ENCODE measurements at regions not wholly inside any gene's neighbourhood (a gene's known extent, or its start where the extent isn't known, plus 50 kb on each side); places are given as distances from the start of the nearest gene placed in this dataset.

GRCh38 chr2:108161298-108161697 is 78.5 kb upstream of the SULT1C3 start:
- Histone ChIP-seq H3K9me3 (no peaks in the 10 kb centered on the region), H3K4me1 (no peaks in the 10 kb centered on the region), H3K27me3 (peaks cover 3% of the 10 kb centered on the region), H3K36me3 (no peaks in the 10 kb centered on the region), H3K4me3 (no peak overlapping the region), H3K27ac (no peak overlapping the region)
- no peak for TF ChIP-seq CTCF (IDR thresholded peaks at IDR 0.05)
- no peak for TF ChIP-seq POLR2AphosphoS5 (IDR thresholded peaks at IDR 0.05)
- no peak for TF ChIP-seq EP300 (IDR thresholded peaks at IDR 0.05)
- 89% methylated on average over 1 of the region's 1 CpG for WGBS
- no peak for DNase-seq (ENCODE audit: low spot score in 2 of 2)

- H3K27me3 ChIP-seq, result peaks cover 3% of the 10 kb centered on the region
- TF ChIP-seq POLR2AphosphoS5 (IDR thresholded peaks at IDR 0.05), result no peak
- TF ChIP-seq POLR2A (IDR thresholded peaks at IDR 0.05), result no peak
- no peak for TF ChIP-seq EP300 (IDR thresholded peaks at IDR 0.05)
- TF ChIP-seq CTCF (IDR thresholded peaks at IDR 0.05), result no peak
- DNase-seq (ENCODE audit: low spot score in 2 of 2), result no peak
- H3K36me3 ChIP-seq, result no peaks in the 10 kb centered on the region
- no peaks in the 10 kb centered on the region for H3K4me1 ChIP-seq
- H3K9me3 ChIP-seq, result no peaks in the 10 kb centered on the region
- H3K27ac ChIP-seq, result no peak overlapping the region
- no peak overlapping the region for H3K4me3 ChIP-seq
- WGBS, result 81% methylated on average over 2 of the region's 2 CpGs
These were observed 75.5 kb upstream of the SULT1C3 start for GRCh38 chr2:108164318-108164717.

- no peak for DNase-seq (ENCODE audit: low spot score in 2 of 2)
- no peaks in the 10 kb centered on the region for H3K36me3 ChIP-seq
- 48% methylated on average over 4 of the region's 4 CpGs for WGBS
- no peaks in the 10 kb centered on the region for H3K4me1 ChIP-seq
- no peak overlapping the region for H3K27ac ChIP-seq
- no peak overlapping the region for H3K4me3 ChIP-seq
- TF ChIP-seq POLR2AphosphoS5 (IDR thresholded peaks at IDR 0.05) (no peak), POLR2A (IDR thresholded peaks at IDR 0.05) (no peak), EP300 (IDR thresholded peaks at IDR 0.05) (no peak), CTCF (IDR thresholded peaks at IDR 0.05) (no peak)
- H3K27me3 ChIP-seq, result peaks cover 3% of the 10 kb centered on the region
- H3K9me3 ChIP-seq, result no peaks in the 10 kb centered on the region
These were observed 74.0 kb upstream of the SULT1C3 start for GRCh38 chr2:108165729-108166128.

GRCh38 chr2:108167699-108168098 is 72.1 kb upstream of the SULT1C3 start:
- Histone ChIP-seq H3K27ac (no peak overlapping the region), H3K4me1 (no peaks in the 10 kb centered on the region), H3K36me3 (no peaks in the 10 kb centered on the region), H3K4me3 (no peak overlapping the region), H3K9me3 (no peaks in the 10 kb centered on the region), H3K27me3 (peaks cover 3% of the 10 kb centered on the region)
- 92% methylated on average over 1 of the region's 1 CpG for WGBS
- DNase-seq (ENCODE audit: low spot score in 2 of 2), result no peak
- no peak for TF ChIP-seq EP300 (IDR thresholded peaks at IDR 0.05)

- no peaks in the 10 kb centered on the region for H3K4me1 ChIP-seq
- no peak overlapping the region for H3K27ac ChIP-seq
- no peaks in the 10 kb centered on the region for H3K9me3 ChIP-seq
- 34% methylated on average over 3 of the region's 3 CpGs for WGBS
- H3K27me3 ChIP-seq, result peaks cover 3% of the 10 kb centered on the region
- no peaks in the 10 kb centered on the region for H3K36me3 ChIP-seq
- no peak overlapping the region for H3K4me3 ChIP-seq
- DNase-seq (ENCODE audit: low spot score in 2 of 2), result no peak
- TF ChIP-seq CTCF (IDR thresholded peaks at IDR 0.05) (peak in 1 of 2 donors; percentile 20), POLR2A (IDR thresholded peaks at IDR 0.05) (no peak)
These were observed 69.7 kb upstream of the SULT1C3 start for GRCh38 chr2:108169982-108170625.

GRCh38 chr2:108171657-108172056 is 68.1 kb upstream of the SULT1C3 start:
- 22% methylated on average over 3 of the region's 3 CpGs for WGBS
- H3K4me1 ChIP-seq, result no peaks in the 10 kb centered on the region
- H3K27ac ChIP-seq, result no peak overlapping the region
- TF ChIP-seq POLR2AphosphoS5 (IDR thresholded peaks at IDR 0.05) (no peak), POLR2A (IDR thresholded peaks at IDR 0.05) (no peak), CTCF (IDR thresholded peaks at IDR 0.05) (no peak), EP300 (IDR thresholded peaks at IDR 0.05) (no peak)
- H3K4me3 ChIP-seq, result no peak overlapping the region
- no peaks in the 10 kb centered on the region for H3K9me3 ChIP-seq
- no peak for DNase-seq (ENCODE audit: low spot score in 2 of 2)
- no peaks in the 10 kb centered on the region for H3K27me3 ChIP-seq
- H3K36me3 ChIP-seq, result no peaks in the 10 kb centered on the region
